ENCODE measurements at regions not wholly inside any gene's neighbourhood (a gene's known extent, or its start where the extent isn't known, plus 50 kb on each side); places are given as distances from the start of the nearest gene placed in this dataset.

GRCh38 chr5:18024542-18024941 lies 390.3 kb downstream of the TAF11L14 start:
- H3K4me3 ChIP-seq (ENCODE audit: low read depth, low read length), result no peak overlapping the region
- H3K4me1 ChIP-seq (ENCODE audit: control insufficient read depth, insufficient read depth, low read length), result no peaks in the 10 kb centered on the region
- no peaks in the 10 kb centered on the region for H3K27me3 ChIP-seq (ENCODE audit: control insufficient read depth, insufficient read depth, low read length)
- no peaks in the 10 kb centered on the region for H3K9me3 ChIP-seq (ENCODE audit: control insufficient read depth, insufficient read depth, low read length)
- no peak for DNase-seq (ENCODE audit: low read depth in 4 of 6, low spot score in 6 of 6)
- H3K27ac ChIP-seq (ENCODE audit: low read depth, low read length), result no peak overlapping the region
- no peaks in the 10 kb centered on the region for H3K36me3 ChIP-seq (ENCODE audit: control insufficient read depth, insufficient read depth, low read length)
- WGBS (ENCODE audit: insufficient coverage), result no CpG with 5 or more reads among the region's 2 CpGs

GRCh38 chr5:18027241-18027867 lies 393.1 kb downstream of the TAF11L14 start:
- no peak overlapping the region for H3K27ac ChIP-seq (ENCODE audit: low read depth, low read length)
- no peak overlapping the region for H3K4me3 ChIP-seq (ENCODE audit: low read depth, low read length)
- H3K27me3 ChIP-seq (ENCODE audit: control insufficient read depth, insufficient read depth, low read length), result no peaks in the 10 kb centered on the region
- H3K4me1 ChIP-seq (ENCODE audit: control insufficient read depth, insufficient read depth, low read length), result no peaks in the 10 kb centered on the region
- H3K36me3 ChIP-seq (ENCODE audit: control insufficient read depth, insufficient read depth, low read length), result no peaks in the 10 kb centered on the region
- DNase-seq (ENCODE audit: low read depth in 4 of 6, low spot score in 6 of 6), result no peak
- H3K9me3 ChIP-seq (ENCODE audit: control insufficient read depth, insufficient read depth, low read length), result no peaks in the 10 kb centered on the region

GRCh38 chr5:18028036-18028435 lies 393.8 kb downstream of the TAF11L14 start:
- Histone ChIP-seq H3K4me1 (ENCODE audit: control insufficient read depth, insufficient read depth, low read length) (no peaks in the 10 kb centered on the region), H3K9me3 (ENCODE audit: control insufficient read depth, insufficient read depth, low read length) (no peaks in the 10 kb centered on the region), H3K4me3 (ENCODE audit: low read depth, low read length) (no peak overlapping the region), H3K36me3 (ENCODE audit: control insufficient read depth, insufficient read depth, low read length) (no peaks in the 10 kb centered on the region), H3K27ac (ENCODE audit: low read depth, low read length) (no peak overlapping the region), H3K27me3 (ENCODE audit: control insufficient read depth, insufficient read depth, low read length) (no peaks in the 10 kb centered on the region)
- WGBS (ENCODE audit: insufficient coverage), result no CpG with 5 or more reads among the region's 1 CpG
- DNase-seq (ENCODE audit: low read depth in 4 of 6, low spot score in 6 of 6), result peak in 1 of 6 donors; percentile 30

GRCh38 chr5:18032744-18033143 lies 398.5 kb downstream of the TAF11L14 start:
- no peaks in the 10 kb centered on the region for H3K36me3 ChIP-seq (ENCODE audit: control insufficient read depth, insufficient read depth, low read length)

GRCh38 chr5:18036531-18036930 lies 402.3 kb downstream of the TAF11L14 start:
- peak in 1 of 6 donors; percentile 73 for DNase-seq (ENCODE audit: low read depth in 4 of 6, low spot score in 6 of 6)
- 100% methylated on average over 1 of the region's 2 CpGs for WGBS (ENCODE audit: insufficient coverage)

More at GRCh38 chr5:18032744-18033143, 398.5 kb downstream of the TAF11L14 start:
- H3K4me3 ChIP-seq (ENCODE audit: low read depth, low read length), result no peak overlapping the region
- H3K27me3 ChIP-seq (ENCODE audit: control insufficient read depth, insufficient read depth, low read length), result no peaks in the 10 kb centered on the region
- no peak overlapping the region for H3K27ac ChIP-seq (ENCODE audit: low read depth, low read length)
- no peaks in the 10 kb centered on the region for H3K4me1 ChIP-seq (ENCODE audit: control insufficient read depth, insufficient read depth, low read length)
- no peaks in the 10 kb centered on the region for H3K9me3 ChIP-seq (ENCODE audit: control insufficient read depth, insufficient read depth, low read length)
- no peak for DNase-seq (ENCODE audit: low read depth in 4 of 6, low spot score in 6 of 6)
- WGBS (ENCODE audit: insufficient coverage), result no CpG with 5 or more reads among the region's 4 CpGs

GRCh38 chr5:18037718-18038117 lies 403.5 kb downstream of the TAF11L14 start:
- no peak for DNase-seq (ENCODE audit: low read depth in 4 of 6, low spot score in 6 of 6)
- WGBS (ENCODE audit: insufficient coverage), result no CpG with 5 or more reads among the region's 2 CpGs
- H3K27ac ChIP-seq (ENCODE audit: low read depth, low read length), result no peak overlapping the region

More at GRCh38 chr5:18036531-18036930, 402.3 kb downstream of the TAF11L14 start:
- Histone ChIP-seq H3K4me1 (ENCODE audit: control insufficient read depth, insufficient read depth, low read length) (no peaks in the 10 kb centered on the region), H3K36me3 (ENCODE audit: control insufficient read depth, insufficient read depth, low read length) (no peaks in the 10 kb centered on the region), H3K27ac (ENCODE audit: low read depth, low read length) (no peak overlapping the region), H3K27me3 (ENCODE audit: control insufficient read depth, insufficient read depth, low read length) (no peaks in the 10 kb centered on the region), H3K9me3 (ENCODE audit: control insufficient read depth, insufficient read depth, low read length) (no peaks in the 10 kb centered on the region), H3K4me3 (ENCODE audit: low read depth, low read length) (no peak overlapping the region)

GRCh38 chr5:18043344-18043743 lies 409.1 kb downstream of the TAF11L14 start:
- Histone ChIP-seq H3K27ac (ENCODE audit: low read depth, low read length) (no peak overlapping the region), H3K9me3 (ENCODE audit: control insufficient read depth, insufficient read depth, low read length) (no peaks in the 10 kb centered on the region), H3K27me3 (ENCODE audit: control insufficient read depth, insufficient read depth, low read length) (no peaks in the 10 kb centered on the region), H3K36me3 (ENCODE audit: control insufficient read depth, insufficient read depth, low read length) (no peaks in the 10 kb centered on the region), H3K4me3 (ENCODE audit: low read depth, low read length) (no peak overlapping the region), H3K4me1 (ENCODE audit: control insufficient read depth, insufficient read depth, low read length) (no peaks in the 10 kb centered on the region)
- no peak for DNase-seq (ENCODE audit: low read depth in 4 of 6, low spot score in 6 of 6)
- no CpG with 5 or more reads among the region's 1 CpG for WGBS (ENCODE audit: insufficient coverage)

More at GRCh38 chr5:18037718-18038117, 403.5 kb downstream of the TAF11L14 start:
- no peaks in the 10 kb centered on the region for H3K36me3 ChIP-seq (ENCODE audit: control insufficient read depth, insufficient read depth, low read length)
- no peaks in the 10 kb centered on the region for H3K27me3 ChIP-seq (ENCODE audit: control insufficient read depth, insufficient read depth, low read length)
- no peaks in the 10 kb centered on the region for H3K9me3 ChIP-seq (ENCODE audit: control insufficient read depth, insufficient read depth, low read length)
- H3K4me3 ChIP-seq (ENCODE audit: low read depth, low read length), result no peak overlapping the region
- no peaks in the 10 kb centered on the region for H3K4me1 ChIP-seq (ENCODE audit: control insufficient read depth, insufficient read depth, low read length)

GRCh38 chr5:18048449-18048848 lies 414.2 kb downstream of the TAF11L14 start:
- Histone ChIP-seq H3K4me1 (ENCODE audit: control insufficient read depth, insufficient read depth, low read length) (no peaks in the 10 kb centered on the region), H3K4me3 (ENCODE audit: low read depth, low read length) (no peak overlapping the region), H3K27ac (ENCODE audit: low read depth, low read length) (no peak overlapping the region), H3K27me3 (ENCODE audit: control insufficient read depth, insufficient read depth, low read length) (no peaks in the 10 kb centered on the region), H3K9me3 (ENCODE audit: control insufficient read depth, insufficient read depth, low read length) (no peaks in the 10 kb centered on the region), H3K36me3 (ENCODE audit: control insufficient read depth, insufficient read depth, low read length) (no peaks in the 10 kb centered on the region)
- DNase-seq (ENCODE audit: low read depth in 4 of 6, low spot score in 6 of 6), result no peak
- WGBS (ENCODE audit: insufficient coverage), result 43% methylated on average over 1 of the region's 2 CpGs

GRCh38 chr5:18050345-18050744 lies 416.1 kb downstream of the TAF11L14 start:
- no CpG with 5 or more reads among the region's 1 CpG for WGBS (ENCODE audit: insufficient coverage)

GRCh38 chr5:18050776-18051175 lies 416.5 kb downstream of the TAF11L14 start:
- Histone ChIP-seq H3K9me3 (ENCODE audit: control insufficient read depth, insufficient read depth, low read length) (no peaks in the 10 kb centered on the region), H3K27me3 (ENCODE audit: control insufficient read depth, insufficient read depth, low read length) (no peaks in the 10 kb centered on the region), H3K4me3 (ENCODE audit: low read depth, low read length) (no peak overlapping the region), H3K4me1 (ENCODE audit: control insufficient read depth, insufficient read depth, low read length) (no peaks in the 10 kb centered on the region), H3K36me3 (ENCODE audit: control insufficient read depth, insufficient read depth, low read length) (no peaks in the 10 kb centered on the region), H3K27ac (ENCODE audit: low read depth, low read length) (no peak overlapping the region)
- 78% methylated on average over 3 of the region's 4 CpGs for WGBS (ENCODE audit: insufficient coverage)
- DNase-seq (ENCODE audit: low read depth in 4 of 6, low spot score in 6 of 6), result no peak

More at GRCh38 chr5:18050345-18050744, 416.1 kb downstream of the TAF11L14 start:
- DNase-seq (ENCODE audit: low read depth in 4 of 6, low spot score in 6 of 6), result no peak
- H3K4me1 ChIP-seq (ENCODE audit: control insufficient read depth, insufficient read depth, low read length), result no peaks in the 10 kb centered on the region
- H3K9me3 ChIP-seq (ENCODE audit: control insufficient read depth, insufficient read depth, low read length), result no peaks in the 10 kb centered on the region
- H3K27ac ChIP-seq (ENCODE audit: low read depth, low read length), result no peak overlapping the region
- H3K27me3 ChIP-seq (ENCODE audit: control insufficient read depth, insufficient read depth, low read length), result no peaks in the 10 kb centered on the region
- H3K4me3 ChIP-seq (ENCODE audit: low read depth, low read length), result no peak overlapping the region
- no peaks in the 10 kb centered on the region for H3K36me3 ChIP-seq (ENCODE audit: control insufficient read depth, insufficient read depth, low read length)

Data from spinal cord (tissue), 9 donors.